Neural crest cell (in vitro differentiated cells): ENCODE measurements at regions not wholly inside any gene's neighbourhood (a gene's known extent, or its start where the extent isn't known, plus 50 kb on each side); places are given as distances from the start of the nearest gene placed in this dataset.

Source experiments
- DNase-seq: peaks from one replicate; pipeline ENCODE4 v3.0.0; 2021; ENCODE audit warnings: low read depth, mixed read lengths, low spot score
- H3K27ac Mint-ChIP-seq: one replicate; pipeline ENCODE4 v1.8.0; 2021; ENCODE audit warnings: mild to moderate bottlenecking, mixed read lengths; ENCODE audit not compliant: unreplicated experiment
- H3K27me3 Mint-ChIP-seq: 2 replicates; pipeline ENCODE4 v1.8.0; 2021; ENCODE audit warnings: low read depth, mild to moderate bottlenecking, mixed read lengths
- H3K36me3 Mint-ChIP-seq: 2 replicates; pipeline ENCODE4 v1.8.0; 2021; ENCODE audit warnings: low read depth, mild to moderate bottlenecking, mixed read lengths
- H3K4me1 Mint-ChIP-seq: 2 replicates; pipeline ENCODE4 v1.8.0; 2021; ENCODE audit warnings: mixed read lengths
- H3K4me3 Mint-ChIP-seq: one replicate; pipeline ENCODE4 v1.8.0; 2021; ENCODE audit warnings: mild to moderate bottlenecking, mixed read lengths
- H3K9me3 Mint-ChIP-seq: 2 replicates; pipeline ENCODE4 v1.8.0; 2021; ENCODE audit warnings: mixed read lengths
- CTCF ChIP-seq: fragments of 200-600 bp; sonication (generic); conservative IDR thresholded peaks from 2 replicates; pipeline ENCODE4 v1.5.0; 2021; ENCODE audit warnings: antibody characterized with exemption, mild to moderate bottlenecking

GRCh38 chr5:173830421-173830820 is 57.7 kb upstream of the CPEB4 start:
- no peak for TF ChIP-seq CTCF

GRCh38 chr5:173831196-173831914 is 56.8 kb upstream of the CPEB4 start:
- no peak for DNase-seq
- Mint-ChIP-seq H3K4me3 (no peak overlapping the region), H3K36me3 (peaks cover 7% of the 10 kb centered on the region), H3K4me1 (peaks cover 19% of the 10 kb centered on the region), H3K9me3 (peaks cover 12% of the 10 kb centered on the region), H3K27me3 (no peaks in the 10 kb centered on the region), H3K27ac (no peak overlapping the region)
- TF ChIP-seq CTCF = no peak

More at GRCh38 chr5:173830421-173830820, 57.7 kb upstream of the CPEB4 start:
- Mint-ChIP-seq H3K4me1 (peaks cover 19% of the 10 kb centered on the region), H3K27ac (no peak overlapping the region), H3K9me3 (peaks cover 12% of the 10 kb centered on the region), H3K36me3 (peaks cover 7% of the 10 kb centered on the region), H3K4me3 (no peak overlapping the region), H3K27me3 (no peaks in the 10 kb centered on the region)
- DNase-seq = no peak

DNA sequence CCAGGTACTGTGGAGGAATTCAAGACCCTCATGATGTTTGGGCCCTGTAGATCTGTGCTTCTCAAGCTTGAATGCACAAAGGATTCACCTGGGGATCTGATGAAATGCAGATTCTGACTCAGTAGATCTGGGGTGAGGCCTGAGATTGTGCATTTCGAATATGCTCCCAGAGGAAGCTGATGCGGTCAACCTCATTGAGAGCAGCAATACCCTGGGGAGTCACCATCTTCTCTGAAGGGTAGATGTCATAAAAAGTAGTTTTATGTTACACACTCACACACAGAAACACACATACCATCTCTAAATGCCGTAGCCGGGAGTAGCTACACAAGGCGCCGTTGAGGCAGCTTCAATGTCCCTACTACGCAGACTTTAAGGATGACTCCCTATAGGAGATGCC is 55.8 kb upstream of the CPEB4 start:
- peaks cover 12% of the 10 kb centered on the region for H3K9me3 Mint-ChIP-seq
- H3K4me3 Mint-ChIP-seq = no peak overlapping the region
- no peak for TF ChIP-seq CTCF
- H3K27me3 Mint-ChIP-seq = no peaks in the 10 kb centered on the region
- H3K36me3 Mint-ChIP-seq = peaks cover 7% of the 10 kb centered on the region
- peak overlapping the region; percentile 67 for H3K27ac Mint-ChIP-seq
- peaks cover 19% of the 10 kb centered on the region for H3K4me1 Mint-ChIP-seq
- no peak for DNase-seq

DNA sequence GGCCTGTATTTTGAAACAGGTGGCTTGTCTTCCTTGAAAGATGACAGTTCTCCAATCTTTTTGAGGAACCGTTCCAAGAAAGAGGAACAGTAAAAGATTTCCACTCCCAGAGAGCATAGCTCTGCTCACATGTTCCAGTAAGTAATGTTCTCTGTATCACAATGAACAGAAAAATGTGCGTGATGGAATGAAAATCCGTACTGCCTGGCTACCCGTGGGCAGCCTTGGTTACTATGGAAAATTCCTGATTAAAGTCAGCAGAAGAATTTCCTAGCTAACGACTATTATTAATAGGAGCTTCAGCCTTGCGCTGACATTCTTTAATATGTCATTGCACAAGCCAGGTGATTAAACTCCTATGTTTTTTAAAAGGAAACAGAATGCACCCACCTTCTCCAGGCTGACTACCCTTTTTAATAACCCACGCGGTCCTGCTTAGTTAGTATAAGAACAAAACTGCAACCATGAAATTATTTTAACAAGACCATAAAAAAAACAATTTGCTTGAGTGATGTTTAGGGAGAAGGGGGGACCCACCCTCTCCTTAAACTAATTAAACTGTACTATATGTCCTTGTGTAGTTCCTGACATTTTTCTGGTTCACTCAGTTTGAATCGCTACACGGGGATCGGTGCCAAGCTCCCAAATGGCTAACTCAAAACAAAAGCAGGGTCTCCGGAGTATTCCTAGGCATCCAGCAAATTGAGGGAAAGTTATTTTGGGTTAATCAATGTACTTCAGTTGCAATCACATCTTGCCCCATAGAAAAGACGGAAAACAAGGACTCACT is 54.8 kb upstream of the CPEB4 start:
- H3K9me3 Mint-ChIP-seq = peaks cover 3% of the 10 kb centered on the region
- no peak for DNase-seq
- H3K36me3 Mint-ChIP-seq = no peaks in the 10 kb centered on the region
- no peak overlapping the region for H3K27ac Mint-ChIP-seq
- no peaks in the 10 kb centered on the region for H3K27me3 Mint-ChIP-seq
- no peak overlapping the region for H3K4me3 Mint-ChIP-seq
- no peak for TF ChIP-seq CTCF
- H3K4me1 Mint-ChIP-seq = peaks cover 19% of the 10 kb centered on the region

- Mint-ChIP-seq H3K27ac (no peak overlapping the region), H3K4me3 (no peak overlapping the region), H3K36me3 (no peaks in the 10 kb centered on the region), H3K4me1 (peaks cover 19% of the 10 kb centered on the region), H3K27me3 (no peaks in the 10 kb centered on the region), H3K9me3 (peaks cover 2% of the 10 kb centered on the region)
- DNase-seq = no peak
- no peak for TF ChIP-seq CTCF
Observed at GRCh38 chr5:173834071-173834771, 53.9 kb upstream of the CPEB4 start.
